HEK293 (cell line): ENCODE measurements at regions not wholly inside any gene's neighbourhood (a gene's known extent, or its start where the extent isn't known, plus 50 kb on each side); places are given as distances from the start of the nearest gene placed in this dataset.

ENCODE experiments used
- CTCF ChIA-PET: fragments of 350-600 bp; formaldehyde crosslinking; extraction: SDS; loops from one replicate; lab custom pipeline; 2021; ENCODE audit warnings: antibody characterized with exemption; lab: Yijun Ruan, JAX
- POLR2A ChIA-PET: fragments of 300-600 bp; formaldehyde crosslinking; extraction: SDS; loops from one replicate; lab custom pipeline; 2020; ENCODE audit warnings: antibody characterized with exemption, inconsistent platforms; lab: Yijun Ruan, JAX
- H3K27ac ChIP-seq: fragments of 200-500 bp; sonication (Bioruptor generic); 2 replicates; pipeline ENCODE4 v1.5.1; 2014; ENCODE audit warnings: low read depth, low read length, control low read depth, inconsistent platforms; ENCODE audit errors: extremely low read depth
- H3K36me3 ChIP-seq, 2 experiments: fragments of 200-500 bp in 1 of 2; sonication (Bioruptor generic) in 1 of 2; 1 replicate in 1 of 2; 2 replicates in 1 of 2; pipeline ENCODE4 v1.5.1; 2014 to 2017; ENCODE audit warnings: inconsistent platforms in 2 of 2, low read length in 2 of 2; ENCODE audit not compliant: control insufficient read depth in 2 of 2, insufficient read depth in 1 of 2
- H3K4me1 ChIP-seq: fragments of 200-500 bp; sonication (Bioruptor generic); 2 replicates; pipeline ENCODE4 v1.5.1; 2014; ENCODE audit warnings: mild to moderate bottlenecking, low read length, inconsistent platforms; ENCODE audit not compliant: control insufficient read depth, insufficient read depth
- H3K4me3 ChIP-seq: 2 replicates; pipeline ENCODE4 v1.5.1; 2011; ENCODE audit warnings: low read depth, mild to moderate bottlenecking, control low read depth, low read length, moderate library complexity
- H3K9me3 ChIP-seq: fragments of 200-500 bp; sonication (Bioruptor generic); 2 replicates; pipeline ENCODE4 v1.5.1; 2014; ENCODE audit warnings: low read depth, low read length, inconsistent platforms; ENCODE audit not compliant: control insufficient read depth, insufficient read depth
- FEZF1 ChIP-seq: fragments of 450-650 bp; formaldehyde crosslinking; IDR thresholded peaks from 2 replicates; pipeline ENCODE4 v1.5.1; 2016; ENCODE audit warnings: missing biosample characterization, missing genetic modification characterization
- GLIS2 ChIP-seq: fragments of 450-650 bp; formaldehyde crosslinking; IDR thresholded peaks from 2 replicates; pipeline ENCODE4 v1.5.1; 2016; ENCODE audit warnings: missing biosample characterization, missing genetic modification characterization
- KLF8 ChIP-seq: fragments of 450-650 bp; formaldehyde crosslinking; IDR thresholded peaks from 2 replicates; pipeline ENCODE4 v1.5.1; 2016; ENCODE audit warnings: missing biosample characterization, missing genetic modification characterization
- OVOL3 ChIP-seq: fragments of 450-650 bp; formaldehyde crosslinking; IDR thresholded peaks from 2 replicates; pipeline ENCODE4 v1.5.1; 2016; ENCODE audit warnings: missing biosample characterization, missing genetic modification characterization
- RBAK ChIP-seq: fragments of 450-650 bp; formaldehyde crosslinking; IDR thresholded peaks from 2 replicates; pipeline ENCODE4 v1.5.1; 2016; ENCODE audit warnings: missing biosample characterization, missing genetic modification characterization
- SP3 ChIP-seq: fragments of 450-650 bp; formaldehyde crosslinking; IDR thresholded peaks from 2 replicates; pipeline ENCODE4 v1.5.1; 2016; ENCODE audit warnings: missing biosample characterization, missing genetic modification characterization
- WT1 ChIP-seq: fragments of 450-650 bp; formaldehyde crosslinking; IDR thresholded peaks from 2 replicates; pipeline ENCODE4 v1.5.1; 2016; ENCODE audit warnings: missing biosample characterization, missing genetic modification characterization
- ZBTB1 ChIP-seq: fragments of 450-650 bp; formaldehyde crosslinking; IDR thresholded peaks from 2 replicates; pipeline ENCODE4 v1.5.1; 2016; ENCODE audit warnings: missing biosample characterization, missing genetic modification characterization
- ZBTB44 ChIP-seq: fragments of 450-650 bp; IDR thresholded peaks from 2 replicates; pipeline ENCODE4 v1.5.1; 2018; ENCODE audit warnings: missing biosample characterization, mild to moderate bottlenecking, missing genetic modification characterization
- ZFP3 ChIP-seq: fragments of 450-650 bp; formaldehyde crosslinking; IDR thresholded peaks from 2 replicates; pipeline ENCODE4 v1.5.1; 2016; ENCODE audit warnings: low read depth, missing biosample characterization, missing genetic modification characterization
- ZNF10 ChIP-seq: fragments of 450-650 bp; formaldehyde crosslinking; IDR thresholded peaks from 2 replicates; pipeline ENCODE4 v1.5.1; 2017; ENCODE audit warnings: missing biosample characterization, missing genetic modification characterization
- ZNF114 ChIP-seq: fragments of 450-650 bp; formaldehyde crosslinking; IDR thresholded peaks from 2 replicates; pipeline ENCODE4 v1.5.0; 2017; ENCODE audit warnings: missing biosample characterization, missing genetic modification characterization
- ZNF121 ChIP-seq: fragments of 450-650 bp; formaldehyde crosslinking; IDR thresholded peaks from 2 replicates; pipeline ENCODE4 v1.5.1; 2016; ENCODE audit warnings: missing biosample characterization, missing genetic modification characterization
- ZNF155 ChIP-seq: fragments of 450-650 bp; formaldehyde crosslinking; IDR thresholded peaks from 2 replicates; pipeline ENCODE4 v1.5.1; 2016; ENCODE audit warnings: missing biosample characterization, missing genetic modification characterization
- ZNF175 ChIP-seq: fragments of 450-650 bp; formaldehyde crosslinking; IDR thresholded peaks from 2 replicates; pipeline ENCODE4 v1.5.1; 2016; ENCODE audit warnings: missing biosample characterization, missing genetic modification characterization
- ZNF184 ChIP-seq: fragments of 450-650 bp; IDR thresholded peaks from 2 replicates; pipeline ENCODE4 v1.5.1; 2018; ENCODE audit warnings: missing biosample characterization, mild to moderate bottlenecking, missing genetic modification characterization
- ZNF2 ChIP-seq: fragments of 450-650 bp; formaldehyde crosslinking; IDR thresholded peaks from 2 replicates; pipeline ENCODE4 v1.5.1; 2016; ENCODE audit warnings: missing biosample characterization, missing genetic modification characterization
- ZNF223 ChIP-seq: fragments of 450-650 bp; formaldehyde crosslinking; IDR thresholded peaks from 2 replicates; pipeline ENCODE4 v1.5.1; 2016; ENCODE audit warnings: missing biosample characterization, missing genetic modification characterization
- ZNF23 ChIP-seq: fragments of 450-650 bp; formaldehyde crosslinking; IDR thresholded peaks from 2 replicates; pipeline ENCODE4 v1.5.1; 2016; ENCODE audit warnings: missing biosample characterization, missing genetic modification characterization, borderline replicate concordance
- ZNF239 ChIP-seq: fragments of 450-650 bp; formaldehyde crosslinking; IDR thresholded peaks from 2 replicates; pipeline ENCODE4 v1.5.1; 2016; ENCODE audit warnings: missing biosample characterization, missing genetic modification characterization
- ZNF37A ChIP-seq: fragments of 450-650 bp; IDR thresholded peaks from 2 replicates; pipeline ENCODE4 v1.5.1; 2018; ENCODE audit warnings: missing biosample characterization, missing genetic modification characterization
- ZNF394 ChIP-seq: fragments of 450-650 bp; formaldehyde crosslinking; IDR thresholded peaks from 2 replicates; pipeline ENCODE4 v1.5.1; 2016; ENCODE audit warnings: missing biosample characterization, missing genetic modification characterization, mild to moderate bottlenecking, moderate library complexity, borderline replicate concordance
- ZNF596 ChIP-seq: fragments of 450-650 bp; IDR thresholded peaks from 2 replicates; pipeline ENCODE4 v1.5.0; 2018; ENCODE audit warnings: missing biosample characterization, mild to moderate bottlenecking, missing genetic modification characterization, moderate library complexity
- ZNF629 ChIP-seq: fragments of 450-650 bp; formaldehyde crosslinking; IDR thresholded peaks from 2 replicates; pipeline ENCODE4 v1.5.1; 2017; ENCODE audit warnings: missing biosample characterization, missing genetic modification characterization
- ZNF747 ChIP-seq: fragments of 450-650 bp; formaldehyde crosslinking; IDR thresholded peaks from 2 replicates; pipeline ENCODE4 v1.5.1; 2016; ENCODE audit warnings: missing biosample characterization, missing genetic modification characterization
- ZNF768 ChIP-seq: fragments of 450-650 bp; formaldehyde crosslinking; IDR thresholded peaks from 2 replicates; pipeline ENCODE4 v1.5.1; 2018; ENCODE audit warnings: missing biosample characterization, mild to moderate bottlenecking, missing genetic modification characterization
- ZXDB ChIP-seq: fragments of 450-650 bp; formaldehyde crosslinking; IDR thresholded peaks from 2 replicates; pipeline ENCODE4 v1.5.1; 2016; ENCODE audit warnings: missing biosample characterization, missing genetic modification characterization

DNA sequence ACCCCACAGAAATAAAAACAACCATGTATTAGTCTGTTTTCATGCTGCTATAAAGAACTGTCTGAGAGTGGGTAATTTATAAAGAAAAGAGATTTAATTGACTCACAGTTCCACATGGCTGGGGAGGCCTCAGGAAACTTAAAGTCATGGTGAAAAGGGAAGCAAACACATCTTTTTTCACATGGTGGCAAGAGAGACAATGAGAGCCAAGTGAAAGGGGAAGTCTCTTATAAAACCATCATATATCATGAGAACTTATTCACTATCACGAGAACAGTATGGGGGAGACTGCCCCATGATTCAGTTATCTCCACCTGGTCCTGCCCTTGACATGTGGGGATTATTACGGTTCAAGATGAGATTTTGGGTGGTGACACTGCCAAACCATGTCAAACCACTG lies 141.5 kb downstream of the ZMAT3 start:
- H3K36me3 ChIP-seq, result no peaks in the 10 kb centered on the region
- no peak overlapping the region for H3K4me3 ChIP-seq
- H3K27ac ChIP-seq, result no peak overlapping the region
- no peaks in the 10 kb centered on the region for H3K4me1 ChIP-seq
- TF ChIP-seq ZNF114 (tag by site-specific recombination), result no peak
- TF ChIP-seq ZNF768, result no peak
- TF ChIP-seq ZNF175 (tag by site-specific recombination), result no peak
- no peak for TF ChIP-seq SP3 (tag by site-specific recombination)
- no peak for TF ChIP-seq ZFP3 (tag by site-specific recombination)
- TF ChIP-seq ZNF394 (tag by site-specific recombination), result no peak
- no peak for TF ChIP-seq ZNF629 (tag by site-specific recombination)
- no peak for TF ChIP-seq RBAK (tag by site-specific recombination)
- CTCF ChIA-PET, result no interaction called here
- no peaks in the 10 kb centered on the region for H3K9me3 ChIP-seq
- POLR2A ChIA-PET, result no interaction called here

- TF ChIP-seq ZXDB (tag by site-specific recombination) (no peak), ZNF23 (tag by site-specific recombination) (no peak), ZNF747 (no peak), ZNF37A (tag by site-specific recombination) (no peak), ZNF239 (tag by site-specific recombination) (no peak), GLIS2 (tag by site-specific recombination) (no peak), ZBTB44 (tag by site-specific recombination) (no peak), ZNF184 (tag by site-specific recombination) (no peak), FEZF1 (tag by site-specific recombination) (no peak), WT1 (no peak), KLF8 (tag by site-specific recombination) (no peak), ZBTB1 (no peak), ZNF223 (tag by site-specific recombination) (no peak), ZNF2 (no peak), ZNF155 (tag by site-specific recombination) (no peak), OVOL3 (tag by site-specific recombination) (no peak), ZNF10 (tag by site-specific recombination) (no peak), ZNF121 (tag by site-specific recombination) (no peak), ZNF596 (tag by site-specific recombination) (no peak)
- no peaks in the 10 kb centered on the region for H3K36me3 ChIP-seq
- no peak overlapping the region for H3K27ac ChIP-seq
- no peaks in the 10 kb centered on the region for H3K4me1 ChIP-seq
- ChIA-PET CTCF (interaction anchor here (0.6 kb wide), 1 partner anchor 1656 kb away, joined by 3 read pairs; no protein-coding TSS in a partner anchor), POLR2A (no interaction called here)
- H3K4me3 ChIP-seq, result no peak overlapping the region
- H3K9me3 ChIP-seq, result no peaks in the 10 kb centered on the region
Measured at GRCh38 chr3:178916223-178916622, 155.4 kb downstream of the ZMAT3 start.
